SU-DHL-6 (cell line): ENCODE measurements at regions not wholly inside any gene's neighbourhood (a gene's known extent, or its start where the extent isn't known, plus 50 kb on each side); places are given as distances from the start of the nearest gene placed in this dataset.

Experiments
- H2AFZ ChIP-seq: fragments of 200-600 bp; sonication (generic); 2 replicates; pipeline ENCODE4 v1.6.1; 2014; ENCODE audit warnings: low read depth, mild to moderate bottlenecking, moderate library complexity, mixed read lengths, antibody characterized with exemption, low read length; ENCODE audit not compliant: severe bottlenecking
- H3F3A ChIP-seq: fragments of 200-600 bp; shearing (Covaris generic); 2 replicates; pipeline ENCODE4 v1.6.0; 2016; ENCODE audit warnings: antibody characterized with exemption, mild to moderate bottlenecking; ENCODE audit not compliant: insufficient read depth
- H3K27ac ChIP-seq: fragments of 200-600 bp; sonication (generic); 2 replicates; pipeline ENCODE4 v1.5.1; 2016; ENCODE audit warnings: low read depth, mild to moderate bottlenecking, low read length, moderate library complexity, mixed read lengths
- H3K27me3 ChIP-seq: fragments of 200-600 bp; sonication (generic), shearing (Covaris generic); 2 replicates; pipeline ENCODE4 v1.6.0; 2014; ENCODE audit warnings: mild to moderate bottlenecking, low read length
- H3K36me3 ChIP-seq: fragments of 200-600 bp; sonication (generic); 2 replicates; pipeline ENCODE4 v1.6.1; 2014; ENCODE audit warnings: mild to moderate bottlenecking, low read length, mixed read lengths
- H3K4me2 ChIP-seq: fragments of 300-600, 200-600 bp; shearing (Covaris generic), sonication (generic); 2 replicates; pipeline ENCODE4 v1.6.0; 2014; ENCODE audit warnings: low read length, low read depth, mild to moderate bottlenecking; ENCODE audit not compliant: poor library complexity, severe bottlenecking
- H3K4me3 ChIP-seq: fragments of 200-600 bp; sonication (generic); 2 replicates; pipeline ENCODE4 v1.5.1; 2014; ENCODE audit warnings: antibody characterized with exemption, low read length, mild to moderate bottlenecking, mixed read lengths; ENCODE audit not compliant: insufficient read depth, poor library complexity, severe bottlenecking
- H3K79me2 ChIP-seq: fragments of 200-600 bp; sonication (generic); 2 replicates; pipeline ENCODE4 v1.6.1; 2014; ENCODE audit warnings: mild to moderate bottlenecking, low read length, moderate library complexity; ENCODE audit not compliant: insufficient read depth
- H3K9ac ChIP-seq: fragments of 200-600 bp; sonication (generic); 2 replicates; pipeline ENCODE4 v1.7.0; 2014; ENCODE audit warnings: mild to moderate bottlenecking, low read length
- H3K9me2 ChIP-seq: fragments of 200-600 bp; sonication (generic); replicated peaks from 2 replicates; pipeline ENCODE4 v1.6.1; 2014; ENCODE audit warnings: low read length; ENCODE audit not compliant: insufficient read depth
- H3K9me3 ChIP-seq: fragments of 200-600 bp; sonication (generic); 2 replicates; pipeline ENCODE4 v1.6.1; 2014; ENCODE audit warnings: low read length, mixed read lengths; ENCODE audit not compliant: insufficient read depth
- H4K20me1 ChIP-seq: fragments of 200-600 bp; sonication (generic); 2 replicates; pipeline ENCODE4 v1.6.1; 2014; ENCODE audit warnings: low read depth, mild to moderate bottlenecking, antibody characterized with exemption, low read length, moderate library complexity, mixed read lengths
- CTCF ChIP-seq: fragments of 200-600 bp; sonication (generic); IDR thresholded peaks from one replicate; pipeline ENCODE4 v1.5.1; 2017; ENCODE audit warnings: antibody characterized with exemption, mild to moderate bottlenecking, low read length, moderate library complexity; ENCODE audit not compliant: insufficient read depth, poor library complexity, severe bottlenecking
- EZH2phosphoT487 ChIP-seq: fragments of 200-600 bp; sonication (generic), shearing (Covaris generic); conservative IDR thresholded peaks from 2 replicates; pipeline ENCODE4 v1.6.1; 2018; ENCODE audit warnings: mild to moderate bottlenecking, antibody characterized with exemption, low read length, moderate library complexity, mixed read lengths

- Histone ChIP-seq H3K27me3 (no peaks in the 10 kb centered on the region), H3K9ac (no peak overlapping the region), H3K9me2 (no peaks in the 10 kb centered on the region), H2AFZ (no peak overlapping the region), H3K9me3 (no peaks in the 10 kb centered on the region), H3K36me3 (no peaks in the 10 kb centered on the region), H3K79me2 (no peaks in the 10 kb centered on the region), H4K20me1 (no peaks in the 10 kb centered on the region), H3K27ac (no peak overlapping the region), H3K4me3 (no peak overlapping the region), H3K4me2 (no peak overlapping the region), H3F3A (no peaks in the 10 kb centered on the region)
- no peak for TF ChIP-seq CTCF
- TF ChIP-seq EZH2phosphoT487: no peak
These were observed 100.9 kb downstream of the ARRDC3 start for GRCh38 chr5:91282210-91282609.

- H3K79me2 ChIP-seq: no peaks in the 10 kb centered on the region
- no peaks in the 10 kb centered on the region for H3F3A ChIP-seq
- no peak overlapping the region for H3K4me2 ChIP-seq
- H3K9ac ChIP-seq: no peak overlapping the region
- no peak overlapping the region for H3K27ac ChIP-seq
- H3K9me3 ChIP-seq: no peaks in the 10 kb centered on the region
- no peaks in the 10 kb centered on the region for H4K20me1 ChIP-seq
- H3K36me3 ChIP-seq: no peaks in the 10 kb centered on the region
- no peak overlapping the region for H3K4me3 ChIP-seq
- TF ChIP-seq CTCF (no peak), EZH2phosphoT487 (no peak)
- no peaks in the 10 kb centered on the region for H3K27me3 ChIP-seq
- no peaks in the 10 kb centered on the region for H3K9me2 ChIP-seq
- no peak overlapping the region for H2AFZ ChIP-seq
These were observed 101.7 kb downstream of the ARRDC3 start for GRCh38 chr5:91281401-91281800.

- Histone ChIP-seq H3K36me3 (no peaks in the 10 kb centered on the region), H4K20me1 (no peaks in the 10 kb centered on the region), H3K9me2 (no peaks in the 10 kb centered on the region), H3K4me3 (peak overlapping the region; percentile 42), H3K79me2 (no peaks in the 10 kb centered on the region), H3K27ac (no peak overlapping the region), H2AFZ (peak overlapping the region; percentile 23), H3F3A (no peaks in the 10 kb centered on the region), H3K9ac (no peak overlapping the region), H3K27me3 (no peaks in the 10 kb centered on the region), H3K9me3 (no peaks in the 10 kb centered on the region), H3K4me2 (peak overlapping the region; percentile 53)
- TF ChIP-seq EZH2phosphoT487: no peak
- TF ChIP-seq CTCF: no peak
These were observed 102.5 kb downstream of the ARRDC3 start for GRCh38 chr5:91280362-91281269.
